GM18873 (cell line): ENCODE measurements at regions not wholly inside any gene's neighbourhood (a gene's known extent, or its start where the extent isn't known, plus 50 kb on each side); places are given as distances from the start of the nearest gene placed in this dataset.
"Not testable (repeated sequence)": the region's sequence is repeated elsewhere in the genome, so short reads cannot be mapped to it uniquely, and the experiment has no call there.

Experiments
- ATAC-seq: cut with Tn5 transposase; IDR thresholded peaks from one replicate; pipeline ENCODE4 v1.9.1; 2021; ENCODE audit warnings: mild to moderate bottlenecking, moderate library complexity, moderate number of reproducible peaks; ENCODE audit not compliant: unreplicated experiment, low FRiP score

- no peak for ATAC-seq
These were observed 252.9 kb downstream of the DPY19L2 start for GRCh38 chr12:63415357-63415756.

DNA sequence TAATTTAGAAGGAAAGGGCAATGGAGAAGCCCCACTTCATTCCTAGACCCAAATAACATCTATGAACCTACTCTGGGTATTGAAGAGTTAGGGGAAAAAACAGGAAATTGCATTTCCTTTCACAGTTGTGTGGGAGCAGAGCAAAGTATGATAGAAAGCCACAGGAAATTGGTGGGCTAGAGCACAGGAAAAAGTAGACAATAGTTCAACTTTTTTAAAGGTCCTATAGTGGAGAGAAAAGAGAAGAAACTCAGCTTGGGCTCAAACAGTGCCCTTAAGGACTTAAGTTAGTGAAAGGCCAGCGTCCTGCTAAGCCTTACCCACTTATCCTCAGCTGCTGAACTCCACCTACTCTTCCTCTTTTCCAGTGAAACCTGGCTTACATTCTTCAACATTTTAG is 258.1 kb downstream of the DPY19L2 start:
- no peak for ATAC-seq

DNA sequence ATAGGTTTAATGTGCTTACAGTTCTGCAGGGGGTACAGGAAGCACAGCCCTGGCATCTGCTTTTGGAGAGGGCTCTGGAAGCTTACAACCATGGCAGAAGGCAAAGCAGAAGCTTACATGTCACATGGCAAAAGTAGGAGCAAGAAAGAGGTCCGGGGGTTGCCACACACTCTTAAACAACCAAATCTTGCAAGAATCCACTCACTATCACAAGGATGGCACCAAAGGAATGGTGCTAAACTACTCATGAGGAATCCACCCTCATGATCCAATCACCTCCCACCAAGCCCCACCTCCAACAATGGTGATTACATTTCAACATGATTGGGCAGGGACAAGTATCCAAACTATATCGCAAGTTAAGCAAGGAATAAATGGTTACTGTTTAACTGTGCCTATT is 255.8 kb upstream of the AVPR1A start:
- no peak for ATAC-seq

DNA sequence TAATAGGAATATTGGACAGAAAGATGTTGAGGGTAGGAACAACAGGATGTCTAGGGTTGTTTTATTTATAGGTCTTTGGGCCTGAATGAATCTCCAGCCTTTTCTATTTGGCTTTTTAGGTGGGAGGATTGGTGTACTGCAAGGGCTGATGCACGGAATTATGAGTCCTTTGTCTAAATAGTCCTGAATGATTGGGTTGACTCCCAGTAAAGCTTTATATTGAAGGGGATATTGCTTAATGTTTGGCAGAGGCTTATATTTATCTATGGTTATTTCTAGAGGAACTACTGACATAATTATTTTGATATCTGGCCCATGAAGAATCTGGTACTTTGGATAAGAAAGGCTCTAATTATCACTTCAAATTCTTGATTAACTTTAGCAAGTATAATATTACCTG is 253.6 kb upstream of the AVPR1A start:
- no peak for ATAC-seq

- ATAC-seq, result no peak
These were observed 252.3 kb upstream of the AVPR1A start for GRCh38 chr12:63403256-63403655.

- no peak for ATAC-seq
These were observed 249.7 kb upstream of the AVPR1A start for GRCh38 chr12:63400718-63401117.

GRCh38 chr12:63400318-63400717 is 249.3 kb upstream of the AVPR1A start:
- ATAC-seq, result no peak

- no peak for ATAC-seq
These were observed 246.8 kb upstream of the AVPR1A start for GRCh38 chr12:63397807-63398206.

DNA sequence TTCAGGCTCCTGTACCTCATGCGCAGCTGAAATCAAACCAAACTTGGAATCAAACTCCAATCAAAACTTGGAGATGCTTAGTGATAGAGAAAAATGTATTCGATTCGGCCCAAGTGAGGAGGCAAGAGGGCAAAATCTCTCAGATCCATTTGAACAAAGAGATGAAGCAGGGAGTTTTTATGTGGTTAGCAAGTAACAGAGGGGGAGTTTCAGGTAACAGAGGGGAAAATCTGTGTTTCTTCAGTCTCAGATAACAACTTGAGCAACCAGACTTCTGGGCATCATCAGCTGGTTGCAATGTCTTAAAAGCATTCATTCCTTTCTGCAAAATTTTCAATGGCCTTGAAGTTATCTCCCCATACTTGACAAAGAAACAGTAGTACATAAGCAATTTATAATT is 245.1 kb upstream of the AVPR1A start:
- no peak for ATAC-seq

- no peak for ATAC-seq
These were observed 244.0 kb upstream of the AVPR1A start for GRCh38 chr12:63394983-63395382.

DNA sequence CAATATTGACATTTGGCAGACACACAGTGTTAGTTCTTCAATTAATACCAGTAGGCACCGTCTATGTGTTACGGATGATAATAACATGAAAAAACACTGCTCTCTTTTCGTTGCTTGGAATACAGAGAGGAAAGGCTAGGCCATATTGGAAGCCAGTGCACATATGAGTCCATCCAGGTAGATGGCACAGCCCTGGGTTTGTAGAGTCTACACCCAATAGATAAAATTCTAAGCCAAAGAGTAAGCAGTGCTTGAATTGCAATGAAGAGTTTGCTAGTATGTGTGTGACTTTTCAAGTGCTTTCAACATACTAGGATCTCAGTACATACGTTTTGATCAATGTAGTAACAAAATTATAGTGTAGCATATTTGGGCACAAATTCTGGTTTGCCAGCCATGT is 243.3 kb upstream of the AVPR1A start:
- ATAC-seq, result no peak

DNA sequence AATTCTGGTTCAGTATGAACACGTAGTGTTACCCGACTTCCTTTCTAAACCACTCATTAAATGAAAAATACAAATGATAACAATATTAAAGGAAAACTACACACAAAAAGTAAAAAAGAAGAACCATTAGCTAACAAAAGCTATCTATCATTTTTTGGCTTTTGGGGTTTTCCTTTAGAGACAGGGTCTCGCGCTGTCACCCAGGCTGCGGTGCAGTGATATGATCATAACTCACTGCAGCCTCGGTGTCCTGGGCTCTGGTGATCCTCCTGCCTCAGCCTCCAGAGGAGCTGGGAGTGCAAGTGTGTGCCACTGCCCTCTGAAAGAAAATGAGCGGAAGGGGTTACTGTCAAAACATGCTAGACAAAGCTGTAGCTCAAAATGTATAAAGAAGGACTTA is 238.2 kb upstream of the AVPR1A start:
- no peak for ATAC-seq

- ATAC-seq, result no peak
These were observed 236.8 kb upstream of the AVPR1A start for GRCh38 chr12:63387771-63388170.

GRCh38 chr12:63382930-63383329 is 231.9 kb upstream of the AVPR1A start:
- ATAC-seq, result no peak

DNA sequence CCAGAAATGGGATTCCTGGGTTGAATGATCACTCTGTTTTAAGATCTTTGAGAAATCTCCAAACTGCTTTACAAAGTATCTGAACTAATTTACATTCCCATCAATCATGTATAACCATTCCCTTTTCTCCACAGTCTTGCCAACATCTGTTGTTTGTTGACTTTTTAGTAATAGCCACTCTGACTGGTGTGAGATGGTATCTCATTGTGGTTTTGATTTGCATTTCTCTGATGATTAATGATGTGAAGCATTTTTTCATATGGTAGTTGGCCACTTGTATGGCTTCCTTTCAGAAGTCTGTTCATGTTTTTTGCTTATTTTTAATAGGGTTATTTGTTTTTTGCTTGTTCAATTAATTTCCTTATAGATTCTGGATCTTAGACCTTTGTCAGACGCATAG is 211.8 kb upstream of the AVPR1A start:
- ATAC-seq, result no peak

DNA sequence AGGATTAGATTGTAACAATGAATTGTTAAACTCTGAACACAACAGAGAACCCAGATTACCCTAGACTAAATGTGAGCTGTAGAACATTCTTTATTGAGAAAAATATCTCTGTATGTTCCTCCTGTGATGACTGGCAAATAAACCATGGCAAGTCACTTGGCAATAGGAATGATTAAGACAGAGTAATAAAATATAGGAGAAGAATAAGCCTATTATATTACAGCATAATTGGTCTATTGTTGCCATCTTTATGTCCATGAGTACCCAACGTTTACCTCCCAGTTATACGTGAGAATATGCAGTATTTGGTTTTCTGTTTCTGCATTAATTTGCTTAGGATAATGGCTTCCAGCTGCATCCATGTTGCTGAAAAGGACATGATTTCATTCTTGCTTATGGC is 211.2 kb upstream of the AVPR1A start:
- no peak for ATAC-seq

DNA sequence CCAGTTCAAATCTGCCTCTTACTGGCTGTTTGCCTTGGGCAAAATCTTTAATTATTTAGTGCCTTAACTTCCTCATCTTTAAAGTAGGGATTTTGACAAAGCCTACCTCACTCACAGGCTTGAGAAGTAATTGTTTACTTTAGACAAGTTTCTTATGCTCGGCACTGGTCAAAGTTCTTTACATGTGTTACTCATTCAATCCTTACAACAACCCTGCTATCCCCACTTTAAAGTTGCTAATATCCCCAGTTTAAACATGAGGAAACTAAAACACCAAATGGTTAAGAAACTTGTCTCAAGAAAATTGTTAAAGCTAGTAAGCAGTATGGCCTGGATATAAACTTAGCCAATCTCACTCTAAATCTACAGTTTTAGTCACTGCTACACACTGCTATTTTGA is 204.0 kb upstream of the AVPR1A start:
- ATAC-seq, result no peak

DNA sequence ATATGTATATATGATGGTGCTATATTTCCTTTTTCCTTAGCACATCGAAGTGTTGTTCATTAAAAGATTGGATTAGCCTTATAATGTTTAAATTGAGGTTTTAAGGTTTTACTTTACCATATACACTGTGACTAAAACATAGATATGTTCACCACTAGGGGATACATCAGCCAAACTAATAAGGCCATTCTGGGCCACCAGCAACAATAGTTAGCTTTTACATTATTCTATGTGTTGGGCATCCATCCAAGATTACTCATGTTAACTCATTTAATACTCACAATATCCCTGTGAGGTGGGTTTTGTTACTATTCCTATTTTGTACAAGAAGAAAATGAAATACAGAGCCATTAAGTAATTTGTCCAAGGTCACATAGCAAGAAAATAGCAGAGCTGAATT is 202.6 kb upstream of the AVPR1A start:
- no peak for ATAC-seq

DNA sequence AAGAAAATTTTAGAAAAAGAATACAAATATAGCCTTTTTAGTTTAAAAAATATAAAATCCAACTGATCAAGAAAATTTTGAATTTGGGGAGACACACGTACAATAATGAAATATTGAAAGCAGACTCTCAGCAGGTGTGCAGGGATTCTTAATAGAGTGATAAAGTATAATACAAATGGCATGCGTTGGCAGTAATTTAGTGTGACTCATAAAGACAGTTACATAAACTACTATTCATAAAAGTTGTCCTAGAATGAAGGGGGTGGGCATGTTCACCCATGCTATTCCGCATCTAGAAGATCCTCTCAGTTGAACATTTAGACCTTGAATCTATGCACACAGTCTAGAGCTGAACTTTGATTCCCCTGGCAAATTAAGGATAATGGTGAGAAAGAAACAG is 200.4 kb upstream of the AVPR1A start:
- no peak for ATAC-seq

DNA sequence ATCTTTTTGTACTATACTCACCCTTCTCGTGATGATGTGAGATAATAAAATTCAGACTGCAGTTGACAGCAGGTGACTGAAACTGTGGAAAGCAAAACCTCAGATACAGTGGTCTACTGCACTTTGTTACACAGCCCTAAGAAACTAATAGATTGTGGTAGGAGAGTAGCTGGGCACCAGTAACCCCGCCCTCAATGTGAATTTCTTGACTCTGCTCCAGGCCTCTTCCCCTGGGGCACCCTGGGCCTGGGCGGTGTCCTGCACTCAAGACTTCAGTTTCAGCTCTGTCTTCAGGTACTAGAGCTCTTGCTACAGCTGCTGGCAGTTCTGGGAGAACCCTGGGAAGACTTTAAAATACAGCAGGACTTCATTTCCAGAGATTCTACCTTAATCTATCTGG is 197.6 kb upstream of the AVPR1A start:
- no peak for ATAC-seq

GRCh38 chr12:63337158-63337557 is 186.2 kb upstream of the AVPR1A start:
- not testable (repeated sequence) for ATAC-seq

DNA sequence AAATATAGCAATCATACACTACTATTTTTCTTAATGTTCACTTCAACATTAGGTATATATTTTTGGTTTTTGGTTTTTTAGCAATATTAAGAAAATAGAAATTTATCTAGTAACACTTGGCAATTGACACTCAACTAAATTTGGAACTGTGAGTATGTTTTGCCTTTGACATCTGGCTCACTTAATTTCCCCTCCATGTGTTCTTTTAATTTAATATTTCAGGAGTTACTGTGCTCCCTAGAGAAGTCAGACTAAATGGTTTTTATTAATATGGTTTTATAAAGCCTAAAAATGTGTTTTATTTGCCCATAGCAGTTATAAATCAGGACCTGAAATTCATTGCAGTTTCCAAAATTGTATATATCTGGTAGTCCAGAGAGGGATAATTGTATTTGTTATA is 175.3 kb upstream of the AVPR1A start:
- ATAC-seq, result no peak

- no peak for ATAC-seq
These were observed 174.8 kb upstream of the AVPR1A start for GRCh38 chr12:63325757-63326156.

DNA sequence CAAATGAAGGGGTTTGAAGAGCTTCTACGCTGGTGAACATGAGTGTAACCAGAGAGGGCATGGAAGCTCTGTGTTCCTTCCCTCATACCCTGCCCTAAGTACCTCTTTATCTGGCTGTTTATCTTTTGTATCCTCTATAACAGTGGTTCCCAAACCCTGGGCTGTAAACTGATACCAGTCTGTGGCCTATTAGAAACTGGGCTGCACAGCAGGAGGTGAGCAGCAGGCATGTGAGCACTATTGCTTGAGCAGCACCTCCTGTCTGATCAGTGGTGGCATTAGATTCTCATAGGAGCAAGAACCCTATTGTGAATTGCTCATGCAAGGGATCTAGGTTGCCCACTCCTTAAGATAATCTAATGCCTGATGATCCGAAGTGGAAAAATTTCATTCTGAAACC is 172.9 kb upstream of the AVPR1A start:
- no peak for ATAC-seq
